ENCODE measurements at regions not wholly inside any gene's neighbourhood (a gene's known extent, or its start where the extent isn't known, plus 50 kb on each side); places are given as distances from the start of the nearest gene placed in this dataset.

- Histone ChIP-seq H4K20me1 (ENCODE audit: insufficient read depth) (no peaks in the 10 kb centered on the region), H3K9me3 (ENCODE audit: low read depth) (no peaks in the 10 kb centered on the region), H3K4me3 (no peak overlapping the region), H3K4me1 (ENCODE audit: insufficient read depth) (no peaks in the 10 kb centered on the region), H2AFZ (no peak overlapping the region), H3F3A (ENCODE audit: insufficient read depth) (no peaks in the 10 kb centered on the region), H3K79me2 (ENCODE audit: insufficient read depth) (no peaks in the 10 kb centered on the region), H3K4me2 (ENCODE audit: unreplicated experiment) (no peak overlapping the region), H3K27me3 (replicated peaks; ENCODE audit: insufficient read depth) (peaks cover 39% of the 10 kb centered on the region), H3K9me2 (ENCODE audit: insufficient read depth) (no peaks in the 10 kb centered on the region), H3K9ac (no peak overlapping the region), H3K27ac (no peak overlapping the region), H3K36me3 (ENCODE audit: low read depth) (no peaks in the 10 kb centered on the region)
- DNase-seq: no peak
- in situ Hi-C loops (cut with MboI): no loop called here
- no peak for TF ChIP-seq EZH2phosphoT487 (IDR thresholded peaks at IDR 0.05; ENCODE audit: insufficient read depth, low read depth)
- TF ChIP-seq EZH2 (IDR thresholded peaks at IDR 0.05; ENCODE audit: insufficient read depth, poor library complexity, severe bottlenecking): no peak
- 38 to 43% methylated on average over 9 of the region's 9 CpGs for WGBS, 2 experiments (ENCODE audit: low coverage in 1 of 2, low lambda C conversion rate in 2 of 2, missing lambda C conversion rate in 2 of 2)
Measured at GRCh38 chr5:135162661-135163265, 128.7 kb upstream of the PITX1 start.

GRCh38 chr5:135161221-135161620 is 127.2 kb upstream of the PITX1 start:
- Histone ChIP-seq H2AFZ (no peak overlapping the region), H3F3A (ENCODE audit: insufficient read depth) (no peaks in the 10 kb centered on the region), H3K9me2 (ENCODE audit: insufficient read depth) (no peaks in the 10 kb centered on the region), H3K27ac (no peak overlapping the region), H3K79me2 (ENCODE audit: insufficient read depth) (no peaks in the 10 kb centered on the region), H3K9me3 (ENCODE audit: low read depth) (no peaks in the 10 kb centered on the region), H3K36me3 (ENCODE audit: low read depth) (no peaks in the 10 kb centered on the region), H4K20me1 (ENCODE audit: insufficient read depth) (no peaks in the 10 kb centered on the region), H3K9ac (no peak overlapping the region), H3K4me1 (ENCODE audit: insufficient read depth) (no peaks in the 10 kb centered on the region), H3K4me2 (ENCODE audit: unreplicated experiment) (no peak overlapping the region), H3K4me3 (no peak overlapping the region), H3K27me3 (replicated peaks; ENCODE audit: insufficient read depth) (peaks cover 38% of the 10 kb centered on the region)
- in situ Hi-C loops (cut with MboI): no loop called here
- TF ChIP-seq EZH2phosphoT487 (IDR thresholded peaks at IDR 0.05; ENCODE audit: insufficient read depth, low read depth) (no peak), EZH2 (IDR thresholded peaks at IDR 0.05; ENCODE audit: insufficient read depth, poor library complexity, severe bottlenecking) (no peak)
- no peak for DNase-seq
- WGBS, 2 experiments (ENCODE audit: low coverage in 1 of 2, low lambda C conversion rate in 2 of 2, missing lambda C conversion rate in 2 of 2): 81 to 90% methylated on average over 1 of the region's 1 CpG

- H3K79me2 ChIP-seq (ENCODE audit: insufficient read depth): no peaks in the 10 kb centered on the region
- H3K36me3 ChIP-seq (ENCODE audit: low read depth): no peaks in the 10 kb centered on the region
- no peaks in the 10 kb centered on the region for H4K20me1 ChIP-seq (ENCODE audit: insufficient read depth)
- no peak overlapping the region for H3K4me3 ChIP-seq
- peaks cover 31% of the 10 kb centered on the region for H3K27me3 ChIP-seq (replicated peaks; ENCODE audit: insufficient read depth)
- 23 to 25% methylated on average over 1 of the region's 1 CpG for WGBS, 2 experiments (ENCODE audit: low coverage in 1 of 2, low lambda C conversion rate in 2 of 2, missing lambda C conversion rate in 2 of 2)
- in situ Hi-C loops (cut with MboI): no loop called here
- no peak overlapping the region for H3K27ac ChIP-seq
- TF ChIP-seq EZH2phosphoT487 (IDR thresholded peaks at IDR 0.05; ENCODE audit: insufficient read depth, low read depth) (no peak), EZH2 (IDR thresholded peaks at IDR 0.05; ENCODE audit: insufficient read depth, poor library complexity, severe bottlenecking) (no peak)
- no peaks in the 10 kb centered on the region for H3K9me3 ChIP-seq (ENCODE audit: low read depth)
- no peak overlapping the region for H3K9ac ChIP-seq
- no peak overlapping the region for H2AFZ ChIP-seq
- no peaks in the 10 kb centered on the region for H3K9me2 ChIP-seq (ENCODE audit: insufficient read depth)
- H3K4me1 ChIP-seq (ENCODE audit: insufficient read depth): no peaks in the 10 kb centered on the region
- DNase-seq: no peak
- H3F3A ChIP-seq (ENCODE audit: insufficient read depth): no peaks in the 10 kb centered on the region
- no peak overlapping the region for H3K4me2 ChIP-seq (ENCODE audit: unreplicated experiment)
Measured at GRCh38 chr5:135160036-135160675, 126.1 kb upstream of the PITX1 start.

GRCh38 chr5:135159626-135160025 is 125.6 kb upstream of the PITX1 start:
- in situ Hi-C loops (cut with MboI): no loop called here
- DNase-seq: no peak
- Histone ChIP-seq H4K20me1 (ENCODE audit: insufficient read depth) (no peaks in the 10 kb centered on the region), H3F3A (ENCODE audit: insufficient read depth) (no peaks in the 10 kb centered on the region), H3K27ac (no peak overlapping the region), H3K36me3 (ENCODE audit: low read depth) (no peaks in the 10 kb centered on the region), H3K9me3 (ENCODE audit: low read depth) (no peaks in the 10 kb centered on the region), H3K4me3 (no peak overlapping the region), H3K27me3 (replicated peaks; ENCODE audit: insufficient read depth) (peaks cover 31% of the 10 kb centered on the region), H3K79me2 (ENCODE audit: insufficient read depth) (no peaks in the 10 kb centered on the region), H3K4me2 (ENCODE audit: unreplicated experiment) (no peak overlapping the region), H3K4me1 (ENCODE audit: insufficient read depth) (no peaks in the 10 kb centered on the region), H2AFZ (no peak overlapping the region), H3K9ac (no peak overlapping the region), H3K9me2 (ENCODE audit: insufficient read depth) (no peaks in the 10 kb centered on the region)
- TF ChIP-seq EZH2 (IDR thresholded peaks at IDR 0.05; ENCODE audit: insufficient read depth, poor library complexity, severe bottlenecking): no peak
- no peak for TF ChIP-seq EZH2phosphoT487 (IDR thresholded peaks at IDR 0.05; ENCODE audit: insufficient read depth, low read depth)
- 53 to 71% methylated on average over 1 of the region's 1 CpG for WGBS, 2 experiments (ENCODE audit: low coverage in 1 of 2, low lambda C conversion rate in 2 of 2, missing lambda C conversion rate in 2 of 2)
